Aorta (tissue), 5 donors: ENCODE measurements at regions not wholly inside any gene's neighbourhood (a gene's known extent, or its start where the extent isn't known, plus 50 kb on each side); places are given as distances from the start of the nearest gene placed in this dataset.

Experiments used
- ATAC-seq: fragments of 200-7000 bp; cut with Tn5 transposase; one replicate; pipeline ENCODE4 v1.9.1; 2022; ENCODE audit warnings: moderate library complexity; ENCODE audit not compliant: low FRiP score
- DNase-seq, 2 donors: peaks; one replicate each; pipeline ENCODE4 v3.0.0-alpha.2; 2020
- H3K27ac ChIP-seq, 2 donors: one replicate each; pipeline ENCODE4 v1.5.1; 2013; ENCODE audit warnings: low read length in 2 of 2, mild to moderate bottlenecking in 2 of 2, moderate library complexity in 2 of 2, control low read depth in 1 of 2, inconsistent platforms in 1 of 2, low read depth in 1 of 2
- H3K27me3 ChIP-seq, 2 donors: one replicate each; pipeline ENCODE4 v1.6.1; 2013; ENCODE audit warnings: control low read depth in 1 of 2, low read length in 1 of 2, mild to moderate bottlenecking in 1 of 2, moderate library complexity in 1 of 2; ENCODE audit not compliant: insufficient read depth in 2 of 2, control insufficient read depth in 1 of 2
- H3K36me3 ChIP-seq, 2 donors: one replicate each; pipeline ENCODE4 v1.6.1; 2013; ENCODE audit warnings: control low read depth in 1 of 2, low read length in 1 of 2, mild to moderate bottlenecking in 1 of 2; ENCODE audit not compliant: insufficient read depth in 2 of 2, control insufficient read depth in 1 of 2
- H3K4me1 ChIP-seq, 2 donors: one replicate each; pipeline ENCODE4 v1.6.1; 2013; ENCODE audit warnings: low read length in 2 of 2, control low read depth in 1 of 2, mild to moderate bottlenecking in 1 of 2, moderate library complexity in 1 of 2; ENCODE audit not compliant: insufficient read depth in 2 of 2, control insufficient read depth in 1 of 2
- H3K4me3 ChIP-seq, 2 donors: one replicate each; pipeline ENCODE4 v1.5.1; 2013; ENCODE audit warnings: low read length in 2 of 2, control low read depth in 1 of 2, mild to moderate bottlenecking in 1 of 2
- H3K9me3 ChIP-seq: one replicate; pipeline ENCODE4 v1.6.1; 2013; ENCODE audit warnings: mild to moderate bottlenecking, low read length; ENCODE audit not compliant: control insufficient read depth
- WGBS, 2 donors: extraction: QIAGEN DNeasy Blood & Tissue Kit; methylation state at CpG; one replicate each; pipeline ENCODE4 v1.1.7; 2013; 5-methylcytosine and 5-hydroxymethylcytosine counted together
- intact Hi-C, 2 donors: fragments of 100-400 bp; cut with DNase I; formaldehyde crosslinking; loops; one replicate each; pipeline versions ENCODE4 v1.14.2 to v1.15.0; 2022
- donor health status: healthy with polysubstance abuse.
- donor health status: Bipolar disorder and iron deficiency.
- donor health status: DM: no; HTN: no; CAD: no.
- donor health status: DM: no; HTN: no; CAD: no.
- donor health status: DM: yes; HTN: yes; CAD: no.

DNA sequence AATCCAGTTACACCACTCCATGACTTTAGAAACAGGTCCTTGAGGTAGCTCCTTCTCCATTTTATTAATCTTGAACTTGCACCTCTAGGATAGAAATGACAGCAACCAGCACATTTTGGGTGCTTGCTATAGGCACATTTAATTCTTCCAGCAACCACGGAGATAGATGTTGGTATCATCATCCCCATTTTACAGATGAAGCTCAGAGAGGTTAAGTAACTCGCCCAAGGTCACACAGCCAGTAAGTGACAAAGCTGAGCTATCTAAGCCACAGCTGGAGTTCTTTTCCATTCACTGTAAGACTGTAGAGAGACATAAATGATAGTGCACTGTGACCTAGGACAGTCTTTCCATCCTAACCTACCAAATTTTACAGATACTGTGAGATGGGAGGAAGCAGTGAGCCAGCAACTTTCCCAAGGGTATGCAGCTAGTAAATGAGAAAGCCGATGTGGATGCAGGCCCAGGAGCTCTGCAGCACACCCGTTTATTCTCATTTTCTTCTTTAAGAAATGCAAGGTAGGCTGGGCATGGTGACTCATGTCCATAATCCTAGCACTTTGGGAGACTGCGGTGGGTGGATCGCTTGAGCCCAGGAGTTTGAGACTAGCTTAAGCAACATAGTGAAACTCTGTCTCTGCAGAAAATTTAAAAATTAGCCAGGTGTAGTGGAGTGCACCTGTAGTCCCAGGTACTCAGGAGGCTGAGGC, 103.2 kb downstream of the TBX5 start:
- H3K9me3 ChIP-seq: peaks cover 2% of the 10 kb centered on the region
- no peak for ATAC-seq
- no peaks in the 10 kb centered on the region for H3K4me1 ChIP-seq
- H3K27ac ChIP-seq: no peak overlapping the region
- no peak overlapping the region for H3K4me3 ChIP-seq
- no peaks in the 10 kb centered on the region for H3K27me3 ChIP-seq
- intact Hi-C loops: no loop called here
- H3K36me3 ChIP-seq: peaks cover 0 to 3% of the 10 kb centered on the region in 2 donors
- 62 to 63% methylated on average over 6 of the region's 6 CpGs for WGBS, 2 donors
- no peak for DNase-seq

DNA sequence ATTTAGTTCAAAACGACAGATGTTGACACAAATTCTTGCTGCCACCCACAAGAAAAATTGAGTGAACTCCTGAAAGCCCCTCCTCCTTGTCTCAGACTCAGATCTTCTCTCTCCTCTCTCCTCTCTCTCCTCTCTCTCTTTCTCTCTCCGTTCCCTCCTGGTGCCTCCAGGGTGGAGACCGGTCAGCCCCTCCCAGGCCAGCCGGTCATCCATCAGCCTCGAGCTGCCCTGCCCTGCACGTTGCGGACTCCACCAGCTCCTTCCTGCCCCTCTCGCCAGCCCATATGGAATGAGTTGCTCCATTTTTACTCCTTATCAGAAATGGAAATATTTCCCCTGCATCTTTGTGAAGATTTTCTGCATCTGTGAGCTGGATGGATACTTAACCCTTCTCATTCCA, 103.8 kb downstream of the TBX5 start:
- Histone ChIP-seq H3K9me3 (peaks cover 2% of the 10 kb centered on the region), H3K4me3 (no peak overlapping the region), H3K4me1 (no peaks in the 10 kb centered on the region), H3K27me3 (no peaks in the 10 kb centered on the region), H3K27ac (no peak overlapping the region), H3K36me3 (peaks cover 0 to 3% of the 10 kb centered on the region in 2 donors)
- no peak for ATAC-seq
- no peak for DNase-seq
- intact Hi-C loops: no loop called here
- WGBS, 2 donors: 7 to 14% methylated on average over 8 of the region's 8 CpGs

DNA sequence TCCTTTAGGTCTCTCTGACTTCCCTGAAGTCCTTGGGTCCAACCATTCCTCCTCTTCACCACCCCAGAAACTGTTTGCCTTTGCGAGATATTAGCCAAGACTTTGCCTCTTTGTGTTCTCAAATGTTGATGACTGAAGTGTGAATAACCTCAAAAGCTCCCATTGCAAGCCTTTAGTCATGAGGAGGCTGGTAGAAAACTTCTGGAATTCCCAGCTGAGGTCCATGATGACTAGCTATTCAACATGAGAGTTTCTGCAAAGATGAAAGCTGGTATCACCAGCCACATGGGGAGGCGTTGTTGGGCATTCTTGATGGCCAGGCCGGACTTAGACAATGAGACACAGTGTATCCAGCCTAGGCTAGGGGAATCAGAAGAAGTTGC, 111.7 kb downstream of the TBX5 start:
- DNase-seq: no peak
- Histone ChIP-seq H3K4me3 (no peak overlapping the region), H3K27me3 (peaks cover 0 to 2% of the 10 kb centered on the region in 2 donors), H3K9me3 (peaks cover 9% of the 10 kb centered on the region), H3K27ac (no peak overlapping the region), H3K4me1 (no peaks in the 10 kb centered on the region), H3K36me3 (no peaks in the 10 kb centered on the region)
- 84 to 87% methylated on average over 3 of the region's 3 CpGs for WGBS, 2 donors
- intact Hi-C loops: no loop called here
- no peak for ATAC-seq

GRCh38 chr12:114293571-114294302, 112.2 kb downstream of the TBX5 start:
- no peak for DNase-seq
- intact Hi-C loops: no loop called here
- Histone ChIP-seq H3K9me3 (peaks cover 9% of the 10 kb centered on the region), H3K27ac (no peak overlapping the region), H3K4me3 (no peak overlapping the region), H3K36me3 (no peaks in the 10 kb centered on the region), H3K27me3 (peaks cover 0 to 2% of the 10 kb centered on the region in 2 donors), H3K4me1 (no peaks in the 10 kb centered on the region)
- ATAC-seq: no peak
- 78 to 81% methylated on average over 2 of the region's 2 CpGs for WGBS, 2 donors

DNA sequence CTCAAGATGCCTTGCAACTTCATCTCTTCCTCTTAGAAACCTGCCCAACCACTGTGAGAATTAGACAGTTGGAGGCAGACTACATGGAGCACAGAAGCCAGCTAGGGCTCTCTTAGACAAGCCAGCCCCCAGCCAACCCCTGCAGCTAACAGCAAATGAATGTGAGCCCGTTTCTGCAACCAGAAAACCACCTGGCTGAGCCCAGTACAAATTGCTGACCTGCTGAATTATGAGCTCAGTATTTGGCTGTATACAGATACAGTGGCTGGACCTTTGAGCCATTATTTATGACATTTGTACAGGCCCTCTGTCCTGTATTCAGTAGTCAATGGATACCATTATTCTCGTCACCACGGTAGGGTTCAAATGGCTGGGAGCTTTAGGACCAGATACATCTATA, 112.9 kb downstream of the TBX5 start:
- Histone ChIP-seq H3K4me3 (no peak overlapping the region), H3K9me3 (peaks cover 9% of the 10 kb centered on the region), H3K4me1 (no peaks in the 10 kb centered on the region), H3K27ac (no peak overlapping the region), H3K27me3 (peaks cover 0 to 2% of the 10 kb centered on the region in 2 donors), H3K36me3 (no peaks in the 10 kb centered on the region)
- WGBS, 2 donors: 77 to 90% methylated on average over 3 of the region's 3 CpGs
- intact Hi-C loops: no loop called here
- DNase-seq (no peak), ATAC-seq (no peak)

- peaks cover 7% of the 10 kb centered on the region for H3K9me3 ChIP-seq
- intact Hi-C loops: no loop called here
- H3K36me3 ChIP-seq: no peaks in the 10 kb centered on the region
- no peak overlapping the region for H3K27ac ChIP-seq
- H3K27me3 ChIP-seq: peaks cover 0 to 2% of the 10 kb centered on the region in 2 donors
- WGBS, 2 donors: 77 to 78% methylated on average over 2 of the region's 2 CpGs
- H3K4me3 ChIP-seq: no peak overlapping the region
- no peaks in the 10 kb centered on the region for H3K4me1 ChIP-seq
- DNase-seq (no peak), ATAC-seq (no peak)
These were observed 114.4 kb downstream of the TBX5 start for GRCh38 chr12:114291389-114292060.

DNA sequence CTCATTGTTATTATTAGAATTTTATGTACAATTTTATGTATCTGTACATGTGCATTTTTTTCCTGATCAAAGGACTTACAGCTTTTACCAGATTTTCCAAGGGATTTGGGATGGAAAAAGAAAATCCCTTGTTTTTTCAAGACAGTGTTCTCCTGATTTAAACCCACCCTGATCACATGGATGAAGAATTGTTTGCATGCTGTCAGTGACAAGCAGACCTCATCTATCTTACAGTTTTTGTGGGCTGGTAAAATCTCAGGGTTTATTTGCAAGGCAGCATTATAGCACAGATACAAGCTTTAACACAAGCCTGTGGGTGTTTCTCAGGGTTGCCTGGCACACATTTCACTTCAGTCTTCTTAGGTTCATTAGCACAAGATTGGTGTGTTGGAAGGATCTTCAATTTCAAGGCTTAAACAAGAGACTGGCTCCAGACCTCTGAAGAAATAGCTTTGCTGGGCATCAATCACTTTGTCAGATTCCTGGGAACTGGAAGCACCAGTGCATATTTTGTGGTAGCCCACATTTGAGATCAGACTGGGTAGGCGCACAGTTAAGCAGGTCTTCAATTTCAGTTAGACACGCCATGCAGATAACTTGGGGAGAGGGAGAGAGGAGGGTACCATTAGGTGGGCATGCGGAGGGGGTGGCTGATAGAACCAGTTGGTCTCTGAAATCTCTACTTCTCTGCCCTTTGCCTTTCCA, 118.0 kb downstream of the TBX5 start:
- ATAC-seq: no peak

DNA sequence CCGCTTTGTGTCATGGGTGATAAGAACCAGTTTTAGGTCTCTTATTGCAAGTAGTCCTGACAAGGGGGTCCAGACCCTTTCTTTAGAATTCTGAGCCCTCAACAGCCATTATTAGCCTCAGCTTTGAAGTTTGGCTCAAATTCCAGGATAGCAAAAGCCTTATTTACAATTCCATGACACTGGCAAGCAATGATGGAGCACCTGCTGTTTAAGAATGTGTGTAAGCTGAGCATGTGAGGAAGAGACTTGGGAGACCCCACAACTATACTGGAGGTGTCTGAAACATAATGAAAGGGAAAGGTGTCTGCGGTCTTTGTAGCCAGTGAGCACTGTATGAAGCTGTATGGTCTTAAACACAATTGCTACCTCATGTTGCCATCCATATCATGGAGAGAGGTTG, 119.8 kb downstream of the TBX5 start:
- Histone ChIP-seq H3K27me3 (no peaks in the 10 kb centered on the region), H3K9me3 (no peaks in the 10 kb centered on the region), H3K4me1 (no peaks in the 10 kb centered on the region), H3K27ac (no peak overlapping the region), H3K36me3 (no peaks in the 10 kb centered on the region), H3K4me3 (no peak overlapping the region)
- WGBS, 2 donors: 91 to 95% methylated on average over 2 of the region's 2 CpGs
- ATAC-seq: no peak
- intact Hi-C loops: no loop called here
- no peak for DNase-seq

More for the DNA sequence above, 118.0 kb downstream of the TBX5 start:
- H3K4me3 ChIP-seq: no peak overlapping the region
- H3K27me3 ChIP-seq: no peaks in the 10 kb centered on the region
- H3K27ac ChIP-seq: no peak overlapping the region
- no peak for DNase-seq
- WGBS, 2 donors: 29 to 44% methylated on average over 3 of the region's 3 CpGs
- intact Hi-C loops: no loop called here
- H3K36me3 ChIP-seq: no peaks in the 10 kb centered on the region
- no peaks in the 10 kb centered on the region for H3K4me1 ChIP-seq
- peaks cover 3% of the 10 kb centered on the region for H3K9me3 ChIP-seq
